Colon (tissue), 2 donors: ENCODE measurements at regions not wholly inside any gene's neighbourhood (a gene's known extent, or its start where the extent isn't known, plus 50 kb on each side); places are given as distances from the start of the nearest gene placed in this dataset.

Experiments
- FAIRE-seq: peaks from 2 replicates; lab custom pipeline; 2012; peaks lifted over from hg19 to GRCh38; lab: Jason Lieb, UNC
- donor health status: control.
- donor health status: control.

DNA sequence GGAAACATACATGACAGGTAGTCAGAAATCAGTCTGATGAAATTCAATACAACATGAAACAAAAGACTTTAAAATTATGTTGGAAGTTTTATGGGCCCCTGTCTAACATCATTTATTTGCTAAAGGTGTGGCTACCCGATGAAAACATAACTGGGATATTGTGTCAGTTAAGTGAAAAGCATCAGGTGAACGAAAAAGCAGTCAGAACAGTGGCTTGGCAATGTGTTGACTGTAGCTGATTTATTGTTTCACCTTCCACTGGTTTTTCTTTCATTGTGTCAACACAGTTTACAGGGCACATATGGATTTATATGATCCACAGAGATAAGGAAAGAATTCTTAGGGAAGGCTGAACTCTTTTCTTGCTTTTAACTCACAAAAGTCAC lies 429.6 kb upstream of the ZNF608 start:
- peak; percentile 61 for FAIRE-seq

DNA sequence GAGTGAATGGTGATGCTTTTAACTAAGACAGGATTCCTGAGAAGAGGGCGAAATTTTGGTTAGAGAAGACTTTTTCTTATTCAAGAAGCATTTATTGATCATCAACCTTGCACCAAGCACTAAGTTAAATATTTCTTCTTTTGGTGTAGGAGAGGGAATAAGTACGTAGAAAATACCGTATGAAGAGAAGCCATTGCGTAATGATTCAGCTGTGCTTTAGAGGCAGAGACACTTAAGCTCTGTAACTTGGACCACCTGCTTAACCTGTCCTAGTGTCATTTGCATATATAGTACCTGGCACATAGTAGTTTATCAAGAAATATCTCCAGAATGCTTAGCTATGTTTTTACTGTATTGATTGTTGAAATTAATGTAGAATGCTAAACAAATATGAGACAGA lies 430.9 kb upstream of the ZNF608 start:
- no peak for FAIRE-seq

DNA sequence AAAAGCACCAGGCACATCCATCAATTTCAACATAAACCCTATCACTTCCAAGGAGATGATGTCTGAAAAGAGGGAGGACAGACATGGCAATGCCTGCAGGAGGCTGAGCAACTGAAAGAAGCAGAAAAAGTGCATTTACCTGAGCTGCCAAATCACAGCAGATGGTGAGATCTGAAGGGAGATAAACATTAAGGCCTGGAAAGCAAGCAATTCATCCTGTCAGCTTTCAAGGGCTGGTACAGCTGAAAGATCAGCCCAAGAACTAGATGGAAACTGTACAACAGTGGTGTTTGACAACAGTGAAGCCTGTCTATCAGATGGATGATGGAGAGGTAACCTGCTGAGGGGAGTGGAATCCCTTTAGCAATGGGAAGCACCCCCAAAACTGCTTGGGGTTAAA lies 433.2 kb upstream of the ZNF608 start:
- no peak for FAIRE-seq

DNA sequence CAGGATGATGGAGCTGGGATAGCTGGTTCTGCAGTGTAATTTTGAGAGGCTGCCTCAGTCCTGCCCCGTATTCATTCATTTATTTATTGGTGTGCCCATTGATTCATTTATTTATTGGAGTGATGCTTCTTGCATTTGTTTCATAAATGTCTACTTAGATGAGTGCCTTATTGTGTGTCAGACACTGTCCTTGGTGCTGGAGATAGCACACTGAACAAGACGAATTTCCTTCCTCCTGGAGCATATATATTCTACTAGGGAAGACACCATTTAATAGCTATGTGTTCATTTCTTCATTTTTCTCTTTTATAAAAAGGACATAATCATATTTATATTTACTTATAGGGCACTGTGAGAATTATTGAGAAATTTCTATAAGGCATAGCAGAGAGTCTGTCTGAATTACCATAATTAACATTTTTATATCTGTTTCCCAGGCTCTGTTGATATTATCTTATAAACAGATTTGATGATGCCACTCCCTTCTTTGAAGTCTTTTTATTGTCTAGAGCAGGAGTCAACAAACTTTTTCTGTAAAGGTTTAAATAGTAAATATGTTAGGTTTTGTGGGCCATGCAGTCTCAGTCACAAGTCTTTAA lies 433.9 kb upstream of the ZNF608 start:
- no peak for FAIRE-seq

DNA sequence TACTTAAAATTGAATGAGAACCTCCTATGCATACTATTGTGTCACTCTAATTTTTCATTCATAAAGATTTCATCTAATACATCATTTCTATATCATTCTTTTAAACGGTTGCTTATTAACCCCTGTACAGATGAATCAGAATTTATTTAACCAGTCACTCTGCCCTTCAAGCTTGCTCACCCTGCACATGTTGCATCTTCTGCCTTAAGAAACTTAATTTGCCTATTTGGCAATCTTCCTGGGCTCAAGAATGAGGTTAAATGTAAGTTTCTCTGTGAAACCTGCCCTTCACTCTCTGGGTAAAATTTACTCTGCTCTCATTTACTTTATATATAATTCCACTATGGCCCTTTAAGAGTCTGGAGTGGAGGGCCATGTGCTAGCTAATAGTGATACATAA lies 434.7 kb upstream of the ZNF608 start:
- no peak for FAIRE-seq

DNA sequence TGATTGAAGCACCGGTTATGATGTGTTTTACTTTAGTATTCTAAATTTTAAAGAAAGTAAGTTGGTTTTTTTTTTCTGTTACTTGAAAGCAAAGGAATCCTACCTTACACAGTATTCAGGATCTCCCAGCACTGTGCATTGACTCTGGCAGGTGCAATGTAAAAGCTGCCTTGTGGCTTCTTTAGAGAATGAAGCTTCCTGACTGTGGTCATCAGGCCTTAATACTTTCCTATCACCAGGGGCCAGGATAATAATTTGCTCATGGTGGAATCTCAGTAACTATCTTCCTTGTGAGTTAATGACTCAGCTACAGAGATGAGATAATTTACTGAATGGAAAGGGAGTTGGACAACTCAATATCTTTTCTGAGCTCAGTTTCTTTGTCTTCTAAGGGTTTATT lies 435.5 kb upstream of the ZNF608 start:
- FAIRE-seq, result no peak

DNA sequence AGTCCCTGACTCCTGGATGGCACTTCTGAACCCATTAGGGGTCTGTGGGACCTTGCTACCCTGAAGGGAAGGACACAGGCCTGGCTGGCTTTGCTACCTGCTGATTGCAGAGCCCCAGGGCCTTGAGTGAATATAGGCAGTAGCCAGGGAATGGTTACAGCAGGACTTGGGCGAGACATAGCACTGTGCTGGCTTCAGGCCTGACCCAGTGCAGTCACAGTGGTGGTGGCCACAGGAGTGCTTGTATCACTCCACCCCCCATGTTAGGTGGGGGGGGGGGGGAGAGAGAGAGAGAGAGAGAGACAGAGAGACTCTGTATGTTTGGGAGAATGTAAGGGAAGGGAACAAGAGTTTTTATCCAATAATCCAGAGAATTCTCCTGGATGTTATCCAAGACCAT lies 439.3 kb upstream of the ZNF608 start:
- FAIRE-seq, result no peak

DNA sequence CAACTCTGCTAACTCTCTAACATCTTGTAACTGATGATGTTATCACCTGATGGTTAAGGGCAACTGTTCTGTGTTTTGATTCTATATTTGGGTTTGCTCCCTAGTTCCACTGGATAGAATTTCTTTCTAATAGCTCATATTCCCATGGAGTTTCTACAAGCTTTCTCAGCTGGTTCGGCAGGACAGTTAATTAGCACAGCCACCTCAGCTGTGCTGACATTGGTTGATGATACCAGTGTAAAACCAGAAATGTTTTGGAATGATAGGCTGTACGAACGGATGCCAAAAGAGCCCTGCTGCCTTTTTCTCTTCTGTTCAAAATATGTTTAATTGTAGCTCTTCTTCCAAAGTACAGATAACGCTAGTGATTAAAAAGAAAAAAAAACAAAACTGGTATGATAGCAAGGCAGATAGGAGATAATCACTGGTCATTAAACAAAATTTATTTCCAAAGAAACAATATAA lies 440.5 kb upstream of the ZNF608 start:
- FAIRE-seq, result no peak

DNA sequence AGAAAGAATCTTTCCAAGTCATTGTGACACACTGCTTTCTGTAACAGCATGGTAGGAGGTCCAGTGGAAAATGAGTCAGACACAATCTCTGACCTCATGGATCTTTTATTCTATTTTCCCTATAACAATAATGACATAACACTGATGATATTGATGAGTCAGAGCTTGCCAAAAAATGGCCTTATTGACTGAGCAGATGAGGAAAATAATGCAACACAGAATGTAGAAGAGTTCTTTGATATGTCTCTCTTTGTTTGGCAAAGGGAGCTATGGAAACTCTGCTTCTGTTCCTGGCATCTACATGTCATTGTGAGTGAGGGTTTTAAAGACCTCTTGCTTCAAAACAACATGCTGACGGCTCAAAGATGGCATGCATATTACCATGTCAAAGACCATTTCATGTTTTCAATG lies 443.1 kb upstream of the ZNF608 start:
- FAIRE-seq, result no peak

DNA sequence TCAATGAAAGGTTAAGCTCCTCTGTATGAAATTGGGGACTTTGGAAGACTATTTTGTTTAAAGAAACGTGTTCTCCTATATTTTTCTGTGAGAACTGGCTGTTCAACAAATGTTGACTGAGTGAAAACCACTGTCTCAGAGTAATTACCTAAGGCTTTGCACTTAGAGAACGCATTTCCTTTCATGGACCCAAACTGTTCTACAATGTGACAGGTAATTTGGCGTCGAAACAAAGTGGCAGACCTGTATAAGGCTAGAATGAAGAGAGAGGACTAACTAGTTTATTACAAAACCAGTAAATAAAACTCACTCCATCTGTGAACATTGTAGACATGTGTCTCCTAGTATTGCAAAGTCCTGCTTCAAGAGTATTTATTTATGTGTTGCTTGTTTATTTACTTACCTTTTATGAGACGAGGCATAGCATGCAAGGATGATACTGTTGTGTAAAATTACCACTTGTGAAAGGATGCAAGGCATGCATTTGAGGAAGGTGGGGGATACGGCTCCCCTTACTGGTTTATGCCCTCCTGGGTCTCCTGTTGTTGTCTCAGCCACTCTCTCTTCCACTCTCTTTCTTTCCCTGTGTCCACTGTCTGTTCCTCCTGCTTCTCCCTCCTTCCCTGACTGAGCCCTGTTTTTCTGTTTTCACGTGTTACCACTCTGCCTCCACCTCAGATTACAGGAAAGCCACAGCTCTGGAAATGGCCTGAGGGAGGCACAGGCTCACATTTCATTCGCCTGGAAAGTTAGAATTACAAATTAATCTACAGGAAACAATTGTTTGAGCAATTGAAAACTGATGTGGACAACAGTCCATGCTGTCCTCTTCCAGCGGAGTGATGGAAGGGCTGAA lies 444.0 kb upstream of the ZNF608 start:
- no peak for FAIRE-seq

DNA sequence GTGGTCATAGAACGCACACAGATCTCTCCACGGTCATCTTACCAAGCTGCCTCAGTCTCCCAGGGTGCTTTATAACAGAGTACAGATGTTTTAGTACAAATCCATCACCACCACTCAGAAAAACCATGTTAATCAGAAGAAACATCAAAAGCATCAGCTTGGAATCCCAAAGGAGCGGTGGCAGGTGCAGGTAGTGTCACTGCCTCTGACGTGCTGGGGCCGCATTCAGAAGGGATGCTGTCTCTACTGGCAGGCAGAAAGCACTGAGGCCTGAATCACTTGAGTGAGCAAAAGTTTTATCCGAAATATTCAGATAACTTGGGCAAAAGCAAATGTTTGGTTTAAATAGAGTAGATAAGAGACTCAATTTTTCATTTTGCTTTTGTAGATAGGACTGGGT lies 448.4 kb upstream of the ZNF608 start:
- no peak for FAIRE-seq

DNA sequence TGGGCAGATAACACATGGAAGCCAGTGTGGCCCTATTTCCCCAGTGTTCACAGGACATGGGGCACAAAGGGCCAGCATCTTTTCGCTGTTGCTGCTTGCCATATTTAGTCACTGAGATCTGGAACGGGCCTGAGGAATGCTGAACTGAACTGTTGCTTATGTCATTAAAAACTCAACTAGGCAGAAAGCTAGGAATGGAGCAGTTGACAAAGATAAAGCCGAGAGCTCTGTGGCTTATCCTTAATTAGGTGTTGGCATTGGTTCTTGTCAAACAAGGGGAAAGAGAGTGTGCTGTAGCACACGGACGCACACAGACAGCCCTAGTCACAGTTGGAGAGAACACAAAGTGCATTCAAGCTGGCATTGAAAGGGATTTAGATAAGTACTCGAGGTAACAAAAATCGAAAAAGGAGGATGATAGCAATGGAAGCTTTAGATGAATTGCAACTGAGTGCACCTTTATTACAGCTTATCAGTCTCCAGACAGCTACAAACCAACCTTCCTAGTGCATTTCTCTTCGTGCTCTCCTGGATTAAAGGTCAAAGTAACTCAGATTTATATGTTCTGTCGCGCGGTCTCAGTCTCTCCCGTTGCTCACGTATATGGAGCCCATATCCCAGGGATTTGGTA lies 450.2 kb upstream of the ZNF608 start:
- FAIRE-seq, result no peak

DNA sequence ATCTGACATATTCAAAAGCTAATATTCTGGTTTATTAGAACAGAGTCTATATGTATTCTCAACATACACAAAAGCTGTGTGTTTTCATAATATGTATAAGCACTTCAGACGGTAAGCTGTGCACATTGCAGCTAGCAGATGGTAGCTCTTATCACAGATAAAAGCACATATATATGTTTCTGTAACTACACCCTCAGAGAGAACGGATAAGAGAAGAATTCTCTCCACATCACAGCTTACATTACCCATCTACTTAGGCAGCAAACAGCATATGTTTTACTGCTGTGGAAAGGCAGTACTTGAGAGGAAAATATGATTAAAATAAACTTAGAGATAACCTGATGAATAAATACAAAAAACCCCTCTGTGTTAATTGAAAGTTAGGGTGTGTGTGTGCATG lies 450.9 kb upstream of the ZNF608 start:
- FAIRE-seq, result no peak

DNA sequence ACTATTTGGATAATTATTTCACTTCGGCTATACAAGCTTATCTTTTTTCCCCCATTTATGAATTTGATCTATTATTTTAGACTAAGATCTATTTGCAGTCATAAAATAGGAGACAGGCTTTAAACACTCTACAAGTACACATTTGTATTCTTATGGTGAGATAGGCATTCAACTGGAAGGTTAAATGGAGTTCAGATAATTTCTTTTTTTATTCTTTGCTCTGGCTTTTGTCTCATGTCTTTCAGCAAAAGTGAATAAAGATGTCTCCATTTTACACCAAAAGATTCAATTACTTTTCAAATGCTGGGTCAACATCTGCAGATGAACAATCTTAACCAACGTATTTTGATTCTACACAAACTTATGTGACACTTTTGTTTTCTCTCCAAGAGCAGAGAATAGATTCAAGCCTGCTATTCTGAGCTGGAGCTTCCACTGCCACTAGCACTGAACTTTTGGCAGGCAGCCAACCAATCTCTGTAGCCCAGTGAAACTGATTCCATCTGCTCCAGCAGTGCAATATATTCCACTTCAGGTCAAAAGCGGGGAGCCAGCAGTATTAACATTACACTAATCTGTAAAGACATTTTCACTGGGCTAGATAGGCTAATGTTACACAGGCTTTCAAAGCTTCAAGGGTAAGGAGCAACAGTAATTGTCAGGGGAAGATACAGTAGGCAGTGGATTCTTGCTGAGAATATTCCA lies 452.0 kb upstream of the ZNF608 start:
- FAIRE-seq, result no peak

DNA sequence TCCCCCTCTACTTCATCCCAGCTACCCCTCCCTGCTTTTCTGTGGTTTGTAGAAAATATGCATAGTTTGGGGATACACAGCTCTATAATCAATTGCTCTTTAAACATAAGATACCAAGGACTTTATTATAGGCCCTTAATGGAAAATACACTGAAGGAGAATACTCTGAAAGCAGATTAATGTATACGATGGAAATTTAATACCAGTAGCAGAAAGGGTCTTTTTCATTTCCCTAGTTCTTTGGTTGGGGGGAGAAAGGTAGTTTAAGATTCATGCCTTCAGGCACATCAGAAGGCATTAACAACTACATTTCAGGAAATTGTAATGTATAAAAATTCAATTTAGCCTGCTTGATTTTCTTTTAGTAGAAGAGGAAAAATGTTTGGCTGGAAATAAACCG lies 452.9 kb upstream of the ZNF608 start:
- FAIRE-seq, result no peak

DNA sequence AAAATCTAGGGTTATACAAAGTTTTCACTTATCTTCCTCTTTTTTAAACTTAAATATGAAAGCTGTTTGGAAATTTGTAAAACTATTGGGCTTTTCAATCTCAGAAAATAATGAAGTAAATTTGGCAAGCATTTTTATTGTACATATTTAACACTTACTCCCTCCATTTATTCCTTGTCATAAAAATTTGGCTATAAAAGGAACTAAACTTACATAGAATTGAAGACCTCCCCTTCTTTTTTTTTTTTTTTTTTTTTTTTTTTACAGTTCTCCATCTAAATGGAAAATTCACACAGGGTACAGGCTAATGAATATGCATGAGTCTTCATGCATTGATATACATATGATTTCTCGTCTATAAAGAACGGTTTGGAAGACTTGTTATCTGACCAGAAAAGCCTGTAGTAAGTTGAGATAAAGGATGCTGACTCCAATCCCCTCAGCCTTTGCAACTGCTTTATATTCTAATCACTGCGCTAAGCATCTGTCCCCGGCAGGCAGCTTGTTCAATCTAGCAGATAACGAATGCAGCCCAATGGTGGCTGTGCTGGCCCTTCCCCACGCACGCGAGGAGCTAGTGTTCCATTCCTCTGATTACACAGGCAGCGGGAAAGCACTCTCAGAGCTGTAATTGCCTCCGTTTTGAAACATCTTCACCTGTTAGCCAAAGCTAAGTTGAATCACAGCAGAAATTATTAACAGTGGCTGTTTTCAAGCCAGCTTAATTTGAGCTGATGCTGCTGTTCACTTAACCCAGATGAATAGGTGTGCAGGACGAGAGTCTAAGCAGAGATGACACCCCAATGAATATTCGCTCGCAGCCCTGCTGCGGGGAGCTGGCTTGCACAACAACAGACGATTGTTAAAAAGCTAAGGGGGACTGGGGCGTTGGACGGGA lies 453.8 kb upstream of the ZNF608 start:
- FAIRE-seq, result no peak

DNA sequence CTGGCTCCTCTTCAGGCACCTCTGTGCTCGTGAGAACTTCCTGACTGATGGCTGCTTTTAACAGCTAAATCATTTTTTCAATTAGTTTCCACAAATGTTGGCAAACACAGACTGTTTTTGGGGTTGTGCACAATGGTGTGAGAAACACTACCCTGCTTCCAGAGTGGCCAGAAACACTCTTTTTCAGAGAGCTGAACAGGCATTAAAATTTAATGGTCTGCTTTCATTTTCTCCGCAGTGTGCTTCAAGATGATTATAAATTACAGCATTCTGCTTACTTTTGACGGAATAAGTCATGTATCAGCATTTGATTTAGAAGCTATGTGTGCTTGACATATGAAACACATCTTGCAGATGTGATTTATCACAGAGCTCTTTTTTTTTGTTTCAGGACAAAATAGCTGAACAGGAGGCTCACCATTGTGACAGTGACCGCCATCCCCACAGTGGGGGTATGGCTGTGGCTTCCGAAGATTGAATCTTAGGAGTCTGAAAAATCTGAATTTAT lies 454.5 kb upstream of the ZNF608 start:
- FAIRE-seq, result no peak

DNA sequence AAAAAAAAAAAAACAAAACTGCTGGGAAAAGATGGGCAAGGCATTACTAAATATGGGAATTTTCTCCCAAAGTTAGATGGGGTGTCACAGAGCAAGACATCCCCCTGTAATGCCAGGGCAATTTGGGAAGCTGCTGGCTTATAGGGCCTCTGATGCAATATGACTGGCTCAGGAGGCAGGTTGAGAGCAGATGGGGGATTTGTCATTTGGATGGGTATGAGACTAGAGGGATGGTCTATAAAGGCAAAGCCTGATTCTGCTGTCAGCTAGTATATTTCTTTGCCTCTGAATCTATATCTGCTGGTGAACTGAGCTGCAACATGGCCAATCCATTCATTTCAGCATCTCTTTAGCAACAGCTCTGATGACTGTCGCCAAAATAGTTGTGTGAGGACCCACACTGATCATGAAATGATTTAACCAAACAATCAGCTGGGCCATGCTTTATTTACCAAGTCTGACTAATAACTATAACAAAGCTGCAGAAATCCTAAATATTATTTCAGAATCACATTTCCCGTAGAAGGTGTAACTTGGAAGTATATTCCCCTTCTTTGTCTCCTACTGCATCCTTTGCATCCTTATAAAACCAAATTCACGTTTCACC lies 455.1 kb upstream of the ZNF608 start:
- no peak for FAIRE-seq

DNA sequence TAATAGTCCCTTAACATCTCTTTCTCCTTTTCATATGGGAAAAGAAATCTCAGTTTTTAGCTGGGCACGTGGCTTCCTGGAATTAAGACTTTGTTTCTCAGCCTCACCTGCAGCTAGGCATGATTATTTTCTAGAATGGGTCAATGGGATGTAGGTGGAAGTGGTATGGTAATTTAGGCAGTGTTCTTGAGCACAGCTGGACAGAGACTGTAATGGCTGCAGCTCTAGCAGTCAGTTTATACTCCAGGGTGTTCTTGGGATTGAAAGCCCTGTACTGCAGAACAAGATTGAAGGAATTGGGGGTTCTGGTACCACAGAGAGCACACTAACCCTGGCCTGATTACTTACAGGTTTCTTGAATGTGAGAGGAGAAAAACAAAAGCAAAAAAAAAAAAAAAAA lies 455.9 kb upstream of the ZNF608 start:
- FAIRE-seq, result no peak

DNA sequence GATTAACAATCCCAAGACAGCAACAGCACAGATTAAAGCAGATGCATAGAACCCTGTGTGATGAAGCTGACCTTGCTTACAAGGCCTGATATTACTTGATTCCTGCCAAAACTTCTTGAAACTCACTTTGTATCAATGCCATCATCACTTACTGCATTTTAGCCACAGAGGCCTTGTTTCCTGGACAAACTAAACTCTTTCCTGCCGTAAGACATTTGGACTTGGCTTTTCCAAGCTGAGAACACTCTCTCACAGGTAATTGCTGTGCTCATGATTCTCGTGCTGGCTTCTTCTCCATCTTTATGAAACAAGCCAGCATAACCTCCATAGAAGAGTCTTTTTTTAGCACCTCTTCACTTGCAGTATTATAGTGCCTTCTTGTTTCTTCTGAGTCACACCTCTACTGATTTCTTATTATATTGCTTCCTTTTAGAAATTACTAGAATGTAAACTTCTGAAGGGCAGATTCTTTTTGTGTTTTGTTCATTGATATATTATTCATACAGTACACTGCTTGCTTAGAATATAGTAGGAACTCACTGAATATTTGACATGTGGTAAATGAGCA lies 456.5 kb upstream of the ZNF608 start:
- FAIRE-seq, result no peak

DNA sequence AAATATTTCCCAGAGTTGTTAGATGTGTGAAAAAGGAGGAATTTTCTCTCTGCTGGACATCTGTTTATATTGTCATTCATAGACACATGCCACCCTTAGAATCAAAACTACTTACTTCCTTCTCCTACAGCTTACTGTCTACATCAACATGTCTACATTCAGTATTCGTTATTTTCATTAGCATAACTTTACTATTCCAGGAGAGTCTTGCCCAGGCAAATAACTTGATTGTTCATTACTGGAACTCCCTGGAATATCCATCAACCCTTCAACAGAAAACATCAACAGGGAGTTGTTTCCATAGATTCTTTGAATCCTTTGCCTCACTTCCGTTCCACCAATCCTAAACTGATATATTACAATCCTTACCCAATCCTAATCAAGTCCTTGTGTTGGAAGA lies 457.5 kb upstream of the ZNF608 start:
- no peak for FAIRE-seq
